ENCODE measurements at regions not wholly inside any gene's neighbourhood (a gene's known extent, or its start where the extent isn't known, plus 50 kb on each side); places are given as distances from the start of the nearest gene placed in this dataset.

- TF ChIP-seq FOXM1 (IDR thresholded peaks at IDR 0.05; ENCODE audit: borderline replicate concordance) = no peak
- no peak for TF ChIP-seq CTBP1 (IDR thresholded peaks at IDR 0.05; ENCODE audit: borderline replicate concordance)
- no peak for TF ChIP-seq ELF4 (IDR thresholded peaks at IDR 0.05)
- no peak for TF ChIP-seq ZNF384 (IDR thresholded peaks at IDR 0.05)
- TF ChIP-seq ARNT (IDR thresholded peaks at IDR 0.05) = no peak
- no peak for TF ChIP-seq SUZ12 (IDR thresholded peaks at IDR 0.05)
- no peak for TF ChIP-seq FOXA1 (IDR thresholded peaks at IDR 0.05)
- TF ChIP-seq BHLHE40 (IDR thresholded peaks at IDR 0.05; ENCODE audit: borderline replicate concordance) = no peak
- TF ChIP-seq TARDBP (IDR thresholded peaks at IDR 0.05) = no peak
- no peak for TF ChIP-seq HDGF (IDR thresholded peaks at IDR 0.05; ENCODE audit: borderline replicate concordance)
- ChIA-PET POLR2A (no interaction called here), CTCF (no interaction called here)
- no peak for DNase-seq (ENCODE audit: extremely low spot score)
These were observed 94.1 kb downstream of the HMX1 start for GRCh38 chr4:8777320-8778196.

- no peak for DNase-seq (ENCODE audit: extremely low spot score)
- TF ChIP-seq ZNF384 (IDR thresholded peaks at IDR 0.05) = no peak
- ChIA-PET CTCF (no interaction called here), POLR2A (no interaction called here)
These were observed 95.3 kb downstream of the HMX1 start for GRCh38 chr4:8776366-8776765.

GRCh38 chr4:8775751-8776355 is 95.8 kb downstream of the HMX1 start:
- ChIA-PET POLR2A (no interaction called here), CTCF (no interaction called here)
- TF ChIP-seq L3MBTL2 (conservative IDR thresholded peaks at IDR 0.05) (no peak), PKNOX1 (IDR thresholded peaks at IDR 0.05) (no peak), LEF1 (IDR thresholded peaks at IDR 0.05; ENCODE audit: borderline replicate concordance) (no peak), FOXA1 (IDR thresholded peaks at IDR 0.05) (no peak)
- no peak for DNase-seq (ENCODE audit: extremely low spot score)

GRCh38 chr4:8775121-8775520 is 96.5 kb downstream of the HMX1 start:
- ChIA-PET CTCF (no interaction called here), POLR2A (no interaction called here)
- TF ChIP-seq ELF4 (IDR thresholded peaks at IDR 0.05) = no peak
- DNase-seq (ENCODE audit: extremely low spot score) = no peak

- CTCF ChIA-PET = no interaction called here
These were observed 97.6 kb downstream of the HMX1 start for GRCh38 chr4:8774071-8774470.

GRCh38 chr4:8773124-8773931 is 98.3 kb downstream of the HMX1 start:
- TF ChIP-seq BHLHE40 (IDR thresholded peaks at IDR 0.05; ENCODE audit: borderline replicate concordance) = no peak
- TF ChIP-seq SUZ12 (IDR thresholded peaks at IDR 0.05) = no peak
- TF ChIP-seq ELF4 (IDR thresholded peaks at IDR 0.05) = no peak
- no peak for TF ChIP-seq NFRKB (IDR thresholded peaks at IDR 0.05)
- no peak for TF ChIP-seq FOXA1 (IDR thresholded peaks at IDR 0.05)
- TF ChIP-seq FOXK2 (IDR thresholded peaks at IDR 0.05) = no peak
- no peak for TF ChIP-seq CTBP1 (IDR thresholded peaks at IDR 0.05; ENCODE audit: borderline replicate concordance)
- TF ChIP-seq FOXM1 (IDR thresholded peaks at IDR 0.05; ENCODE audit: borderline replicate concordance) = no peak
- no peak for TF ChIP-seq HDGF (IDR thresholded peaks at IDR 0.05; ENCODE audit: borderline replicate concordance)
- TF ChIP-seq TARDBP (IDR thresholded peaks at IDR 0.05) = no peak
- TF ChIP-seq LEF1 (IDR thresholded peaks at IDR 0.05; ENCODE audit: borderline replicate concordance) = no peak
- TF ChIP-seq PKNOX1 (IDR thresholded peaks at IDR 0.05) = no peak
- TF ChIP-seq L3MBTL2 (conservative IDR thresholded peaks at IDR 0.05) = no peak
- no peak for TF ChIP-seq ARNT (IDR thresholded peaks at IDR 0.05)
- TF ChIP-seq SP1 (IDR thresholded peaks at IDR 0.05) = no peak
- TF ChIP-seq ZNF384 (IDR thresholded peaks at IDR 0.05) = no peak
- DNase-seq (ENCODE audit: extremely low spot score) = no peak
- CTCF ChIA-PET = no interaction called here
- POLR2A ChIA-PET = no interaction called here

More at GRCh38 chr4:8774071-8774470, 97.6 kb downstream of the HMX1 start:
- DNase-seq (ENCODE audit: extremely low spot score) = no peak
- TF ChIP-seq SP1 (IDR thresholded peaks at IDR 0.05) = no peak
- TF ChIP-seq PKNOX1 (IDR thresholded peaks at IDR 0.05) = no peak
- TF ChIP-seq HDGF (IDR thresholded peaks at IDR 0.05; ENCODE audit: borderline replicate concordance) = no peak
- no peak for TF ChIP-seq ZNF384 (IDR thresholded peaks at IDR 0.05)
- TF ChIP-seq BHLHE40 (IDR thresholded peaks at IDR 0.05; ENCODE audit: borderline replicate concordance) = no peak
- TF ChIP-seq FOXK2 (IDR thresholded peaks at IDR 0.05) = no peak
- TF ChIP-seq NFRKB (IDR thresholded peaks at IDR 0.05) = no peak
- no peak for TF ChIP-seq TARDBP (IDR thresholded peaks at IDR 0.05)
- no peak for TF ChIP-seq L3MBTL2 (conservative IDR thresholded peaks at IDR 0.05)
- no peak for TF ChIP-seq ARNT (IDR thresholded peaks at IDR 0.05)
- no peak for TF ChIP-seq CTBP1 (IDR thresholded peaks at IDR 0.05; ENCODE audit: borderline replicate concordance)
- no peak for TF ChIP-seq ELF4 (IDR thresholded peaks at IDR 0.05)
- no peak for TF ChIP-seq SUZ12 (IDR thresholded peaks at IDR 0.05)
- no peak for TF ChIP-seq FOXA1 (IDR thresholded peaks at IDR 0.05)
- TF ChIP-seq LEF1 (IDR thresholded peaks at IDR 0.05; ENCODE audit: borderline replicate concordance) = no peak
- TF ChIP-seq FOXM1 (IDR thresholded peaks at IDR 0.05; ENCODE audit: borderline replicate concordance) = no peak
- POLR2A ChIA-PET = no interaction called here
